SK-N-SH treated with all-trans-retinoic acid at 6 μM for 48 hours (cell line): ENCODE measurements at regions not wholly inside any gene's neighbourhood (a gene's known extent, or its start where the extent isn't known, plus 50 kb on each side); places are given as distances from the start of the nearest gene placed in this dataset.

Source experiments
- ARNTL ChIP-seq: fragments of 450-650 bp; formaldehyde crosslinking; IDR thresholded peaks from 2 replicates; pipeline ENCODE4 v1.5.0; 2020; ENCODE audit warnings: low read depth, mild to moderate bottlenecking, moderate library complexity, borderline replicate concordance
- ESRRG ChIP-seq: fragments of 250-450 bp; sonication (Bioruptor Pico); IDR thresholded peaks from 2 replicates; pipeline ENCODE4 v1.6.1; 2021; ENCODE audit warnings: mild to moderate bottlenecking
- PATZ1 ChIP-seq: fragments of 250-450 bp; sonication (Bioruptor Pico); IDR thresholded peaks from 2 replicates; pipeline ENCODE4 v1.8.0; 2020; ENCODE audit warnings: mild to moderate bottlenecking, moderate library complexity, borderline replicate concordance
- ZFP3 ChIP-seq: fragments of 250-450 bp; sonication (Bioruptor Pico); IDR thresholded peaks from 2 replicates; pipeline ENCODE4 v1.5.0; 2020; ENCODE audit warnings: mild to moderate bottlenecking, moderate library complexity
- ZNF70 ChIP-seq: fragments of 450-650 bp; formaldehyde crosslinking; IDR thresholded peaks from 2 replicates; pipeline ENCODE4 v1.5.0; 2020; ENCODE audit warnings: mild to moderate bottlenecking, moderate library complexity
- ZNF8 ChIP-seq: fragments of 450-650 bp; formaldehyde crosslinking; IDR thresholded peaks from 2 replicates; pipeline ENCODE4 v1.5.0; 2020; ENCODE audit warnings: mild to moderate bottlenecking, moderate library complexity
- TF ChIP-seq, protein P1 (sequence below): fragments of 250-450 bp; sonication (Bioruptor Pico); IDR thresholded peaks from 2 replicates; pipeline ENCODE4 v1.5.0; 2020; ENCODE audit warnings: mild to moderate bottlenecking, moderate library complexity
- TF ChIP-seq, protein P2 (sequence below): fragments of 250-450 bp; sonication (Bioruptor Pico); IDR thresholded peaks from 2 replicates; pipeline ENCODE4 v1.5.1; 2020; ENCODE audit warnings: low read depth, mild to moderate bottlenecking, moderate library complexity

DNA sequence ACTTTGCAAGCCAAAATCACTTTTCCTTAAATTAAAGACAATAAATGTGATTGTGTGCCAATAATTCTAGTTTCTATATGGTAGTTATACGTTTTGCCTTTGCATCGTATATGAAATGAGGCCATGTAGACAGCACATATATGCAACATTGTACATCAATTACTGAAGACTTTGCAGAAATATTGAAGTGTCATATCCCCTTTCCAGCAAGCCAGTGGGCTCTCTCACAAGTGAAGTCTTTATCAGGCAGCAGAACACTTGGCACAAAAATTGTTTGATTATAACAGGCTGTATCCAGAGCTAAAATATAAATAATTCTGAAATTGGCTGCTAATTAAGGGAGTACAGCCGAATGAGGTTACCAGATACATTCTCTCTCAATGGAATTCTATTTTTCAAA lies 588.6 kb upstream of the SEMA3D start:
- no peak for TF ChIP-seq ZFP3 (CRISPR knock-in tag)
- TF ChIP-seq ARNTL = no peak
- no peak for TF ChIP-seq ZNF8
- TF ChIP-seq, protein P1, sequence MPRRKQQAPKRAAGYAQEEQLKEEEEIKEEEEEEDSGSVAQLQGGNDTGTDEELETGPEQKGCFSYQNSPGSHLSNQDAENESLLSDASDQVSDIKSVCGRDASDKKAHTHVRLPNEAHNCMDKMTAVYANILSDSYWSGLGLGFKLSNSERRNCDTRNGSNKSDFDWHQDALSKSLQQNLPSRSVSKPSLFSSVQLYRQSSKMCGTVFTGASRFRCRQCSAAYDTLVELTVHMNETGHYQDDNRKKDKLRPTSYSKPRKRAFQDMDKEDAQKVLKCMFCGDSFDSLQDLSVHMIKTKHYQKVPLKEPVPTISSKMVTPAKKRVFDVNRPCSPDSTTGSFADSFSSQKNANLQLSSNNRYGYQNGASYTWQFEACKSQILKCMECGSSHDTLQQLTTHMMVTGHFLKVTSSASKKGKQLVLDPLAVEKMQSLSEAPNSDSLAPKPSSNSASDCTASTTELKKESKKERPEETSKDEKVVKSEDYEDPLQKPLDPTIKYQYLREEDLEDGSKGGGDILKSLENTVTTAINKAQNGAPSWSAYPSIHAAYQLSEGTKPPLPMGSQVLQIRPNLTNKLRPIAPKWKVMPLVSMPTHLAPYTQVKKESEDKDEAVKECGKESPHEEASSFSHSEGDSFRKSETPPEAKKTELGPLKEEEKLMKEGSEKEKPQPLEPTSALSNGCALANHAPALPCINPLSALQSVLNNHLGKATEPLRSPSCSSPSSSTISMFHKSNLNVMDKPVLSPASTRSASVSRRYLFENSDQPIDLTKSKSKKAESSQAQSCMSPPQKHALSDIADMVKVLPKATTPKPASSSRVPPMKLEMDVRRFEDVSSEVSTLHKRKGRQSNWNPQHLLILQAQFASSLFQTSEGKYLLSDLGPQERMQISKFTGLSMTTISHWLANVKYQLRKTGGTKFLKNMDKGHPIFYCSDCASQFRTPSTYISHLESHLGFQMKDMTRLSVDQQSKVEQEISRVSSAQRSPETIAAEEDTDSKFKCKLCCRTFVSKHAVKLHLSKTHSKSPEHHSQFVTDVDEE (CRISPR knock-in tag) = no peak
- TF ChIP-seq, protein P2, sequence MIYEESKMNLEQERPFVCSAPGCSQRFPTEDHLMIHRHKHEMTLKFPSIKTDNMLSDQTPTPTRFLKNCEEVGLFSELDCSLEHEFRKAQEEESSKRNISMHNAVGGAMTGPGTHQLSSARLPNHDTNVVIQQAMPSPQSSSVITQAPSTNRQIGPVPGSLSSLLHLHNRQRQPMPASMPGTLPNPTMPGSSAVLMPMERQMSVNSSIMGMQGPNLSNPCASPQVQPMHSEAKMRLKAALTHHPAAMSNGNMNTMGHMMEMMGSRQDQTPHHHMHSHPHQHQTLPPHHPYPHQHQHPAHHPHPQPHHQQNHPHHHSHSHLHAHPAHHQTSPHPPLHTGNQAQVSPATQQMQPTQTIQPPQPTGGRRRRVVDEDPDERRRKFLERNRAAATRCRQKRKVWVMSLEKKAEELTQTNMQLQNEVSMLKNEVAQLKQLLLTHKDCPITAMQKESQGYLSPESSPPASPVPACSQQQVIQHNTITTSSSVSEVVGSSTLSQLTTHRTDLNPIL = no peak
- no peak for TF ChIP-seq ESRRG (CRISPR knock-in tag)
- no peak for TF ChIP-seq PATZ1 (CRISPR knock-in tag)
- TF ChIP-seq ZNF70 (CRISPR knock-in tag) = no peak
